Esophagus mucosa (tissue), 1 donor: ENCODE measurements at regions not wholly inside any gene's neighbourhood (a gene's known extent, or its start where the extent isn't known, plus 50 kb on each side); places are given as distances from the start of the nearest gene placed in this dataset.
"Not testable (repeated sequence)": the region's sequence is repeated elsewhere in the genome, so short reads cannot be mapped to it uniquely, and the experiment has no call there.

Source experiments
- ATAC-seq: fragments of 200-7000 bp; cut with Tn5 transposase; one replicate; pipeline ENCODE4 v1.9.1; 2020
- donor health status: DM: yes; HTN: yes; CAD: no.

GRCh38 chr5:53276825-53277224 is 167.3 kb upstream of the MOCS2 start:
- no peak for ATAC-seq

- ATAC-seq = no peak
Measured at GRCh38 chr5:53277491-53277890, 167.9 kb upstream of the MOCS2 start.

DNA sequence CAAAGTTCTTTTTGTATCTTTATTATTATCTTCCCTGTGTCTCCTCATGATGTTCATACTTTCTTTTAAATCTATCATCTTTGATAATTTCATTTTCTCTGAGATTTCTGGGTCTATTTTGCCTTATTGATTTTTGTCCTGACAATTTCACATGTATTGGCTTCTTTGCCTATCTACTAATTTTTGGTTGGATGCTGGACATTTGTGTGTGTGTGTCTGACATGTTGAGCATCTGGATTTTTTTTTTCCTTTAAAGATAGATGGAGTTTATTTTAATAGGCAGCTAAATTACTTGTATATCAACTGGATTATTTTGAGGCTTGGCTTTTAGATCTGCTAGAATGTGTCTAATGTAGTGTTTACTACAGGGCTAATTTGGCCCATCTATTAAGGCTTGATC is 178.0 kb upstream of the MOCS2 start:
- ATAC-seq = no peak

GRCh38 chr5:53288511-53288910 is 179.0 kb upstream of the MOCS2 start:
- ATAC-seq = peak; percentile 89

DNA sequence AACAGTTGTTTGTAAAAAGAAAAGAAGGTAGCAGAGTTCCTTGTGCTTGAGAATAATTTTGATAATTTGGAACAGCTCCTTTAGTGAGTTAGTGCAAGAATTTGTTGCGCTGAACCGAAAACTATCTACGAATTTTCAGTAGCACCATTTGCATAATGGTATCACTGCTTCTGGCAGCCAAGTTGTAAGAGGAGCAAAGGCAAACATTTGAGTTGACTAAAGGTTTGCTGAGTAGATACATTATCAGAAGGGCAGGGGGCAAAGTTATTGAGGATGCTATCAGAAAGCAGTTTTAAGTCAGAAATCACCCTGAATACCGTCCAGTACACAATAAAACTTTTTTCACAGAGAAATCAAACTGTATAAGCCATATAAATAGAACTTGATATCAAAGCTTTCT is 181.5 kb upstream of the MOCS2 start:
- no peak for ATAC-seq

GRCh38 chr5:53291528-53291927 is 182.0 kb upstream of the MOCS2 start:
- peak; percentile 38 for ATAC-seq

- no peak for ATAC-seq
Measured at GRCh38 chr5:53298841-53299240, 181.6 kb upstream of the FST start.

GRCh38 chr5:53302529-53302928 is 177.9 kb upstream of the FST start:
- no peak for ATAC-seq

DNA sequence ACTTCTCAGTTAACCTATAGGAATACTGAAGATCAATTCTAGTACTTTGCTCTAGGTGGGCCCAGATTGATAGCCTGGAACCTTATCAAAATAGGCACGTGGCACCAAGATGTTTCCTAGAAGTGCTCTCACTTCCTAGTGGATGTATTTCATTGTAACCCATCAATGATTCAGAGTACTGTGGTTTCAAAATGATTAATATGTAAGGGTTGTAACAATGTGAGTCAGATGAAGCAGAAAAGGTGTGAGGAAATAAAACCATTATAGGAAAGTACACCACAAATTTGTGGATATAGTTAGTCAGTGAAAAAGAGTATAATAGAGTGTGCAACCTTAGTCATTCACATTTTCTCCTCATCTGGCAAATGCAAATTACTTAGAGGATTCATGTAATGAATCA is 177.3 kb upstream of the FST start:
- peak; percentile 100 for ATAC-seq

DNA sequence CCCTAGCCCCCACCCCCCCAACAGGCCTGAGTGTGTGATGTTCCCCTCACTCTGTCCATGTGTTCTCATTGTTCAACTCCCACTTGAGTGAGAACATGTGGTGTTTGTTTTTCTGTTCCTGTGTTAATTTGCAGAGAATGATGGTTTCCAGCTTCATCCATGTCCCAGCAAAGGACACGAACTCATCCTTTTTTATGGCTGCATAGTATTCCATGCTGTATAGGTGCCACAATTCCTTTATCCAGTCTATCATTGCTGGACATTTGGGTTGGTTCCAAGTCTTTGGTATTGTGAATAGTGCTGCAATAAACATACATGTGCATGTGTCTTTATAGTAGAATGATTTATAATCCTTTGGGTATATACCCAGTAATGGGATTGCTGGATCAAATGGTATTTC is 175.1 kb upstream of the FST start:
- ATAC-seq = not testable (repeated sequence)

DNA sequence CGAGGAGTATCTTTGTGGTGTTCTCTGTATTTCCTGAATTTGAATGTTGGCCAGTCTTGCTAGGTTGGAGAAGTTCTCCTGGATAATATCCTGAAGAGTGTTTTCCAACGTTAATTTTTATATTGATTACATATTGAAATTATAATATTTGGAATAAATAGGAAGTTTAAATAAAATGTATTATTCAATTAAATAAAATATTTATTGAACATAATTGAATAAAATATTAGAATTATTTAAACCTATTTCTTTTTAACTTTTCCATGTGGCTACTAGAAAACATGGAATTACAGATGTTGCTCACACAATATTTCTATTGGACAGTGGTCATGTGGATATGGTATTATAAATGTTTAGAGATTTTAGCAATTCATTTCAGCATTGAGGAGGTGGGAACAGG is 170.8 kb upstream of the FST start:
- ATAC-seq = no peak

GRCh38 chr5:53311681-53312080 is 168.7 kb upstream of the FST start:
- ATAC-seq = no peak

GRCh38 chr5:53313145-53313544 is 167.3 kb upstream of the FST start:
- no peak for ATAC-seq

DNA sequence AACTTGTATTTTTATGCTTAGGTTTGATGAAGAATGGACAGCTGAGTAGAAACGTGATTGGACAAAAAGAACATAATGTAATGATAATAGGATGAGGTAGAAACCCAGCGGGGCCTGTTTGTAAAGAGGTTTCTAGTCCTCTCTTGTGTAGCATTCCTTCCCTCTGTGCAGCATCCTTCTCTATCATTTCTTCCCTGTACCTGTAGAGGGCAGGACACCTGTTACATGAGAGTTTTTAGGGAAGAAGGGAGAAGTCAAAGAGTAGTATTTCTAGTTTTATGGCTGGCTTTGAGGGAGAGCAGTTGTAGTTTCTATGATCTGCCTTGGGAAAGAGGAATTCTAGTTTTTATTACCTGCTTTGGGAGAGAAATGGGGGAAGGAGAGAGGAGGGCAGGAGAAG is 162.1 kb upstream of the FST start:
- peak; percentile 41 for ATAC-seq

GRCh38 chr5:53319315-53319714 is 161.1 kb upstream of the FST start:
- peak; percentile 88 for ATAC-seq

GRCh38 chr5:53321073-53321472 is 159.4 kb upstream of the FST start:
- no peak for ATAC-seq

GRCh38 chr5:53321721-53322120 is 158.7 kb upstream of the FST start:
- no peak for ATAC-seq

DNA sequence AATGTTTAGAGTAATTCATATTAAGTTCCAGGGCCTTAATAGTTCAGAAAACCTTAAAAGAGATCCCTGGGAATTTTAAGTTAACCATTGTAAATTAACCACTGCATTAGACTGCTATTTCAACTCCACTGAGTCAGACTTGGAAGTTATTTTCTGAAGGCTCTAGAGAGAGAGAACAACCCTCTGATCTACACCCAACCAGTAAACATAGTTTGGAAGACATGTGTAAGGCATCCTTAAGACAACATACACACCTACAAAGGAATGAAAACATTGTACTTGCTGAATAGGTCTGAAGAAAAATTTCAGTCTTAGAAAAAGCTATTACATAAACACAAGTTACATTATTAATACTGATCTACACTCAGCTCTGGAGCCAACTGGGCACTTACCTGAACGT is 158.2 kb upstream of the FST start:
- ATAC-seq = no peak

- ATAC-seq = peak; percentile 10
Measured at GRCh38 chr5:53323511-53323910, 156.9 kb upstream of the FST start.

- peak; percentile 86 for ATAC-seq
Measured at GRCh38 chr5:53323943-53324642, 156.3 kb upstream of the FST start.

DNA sequence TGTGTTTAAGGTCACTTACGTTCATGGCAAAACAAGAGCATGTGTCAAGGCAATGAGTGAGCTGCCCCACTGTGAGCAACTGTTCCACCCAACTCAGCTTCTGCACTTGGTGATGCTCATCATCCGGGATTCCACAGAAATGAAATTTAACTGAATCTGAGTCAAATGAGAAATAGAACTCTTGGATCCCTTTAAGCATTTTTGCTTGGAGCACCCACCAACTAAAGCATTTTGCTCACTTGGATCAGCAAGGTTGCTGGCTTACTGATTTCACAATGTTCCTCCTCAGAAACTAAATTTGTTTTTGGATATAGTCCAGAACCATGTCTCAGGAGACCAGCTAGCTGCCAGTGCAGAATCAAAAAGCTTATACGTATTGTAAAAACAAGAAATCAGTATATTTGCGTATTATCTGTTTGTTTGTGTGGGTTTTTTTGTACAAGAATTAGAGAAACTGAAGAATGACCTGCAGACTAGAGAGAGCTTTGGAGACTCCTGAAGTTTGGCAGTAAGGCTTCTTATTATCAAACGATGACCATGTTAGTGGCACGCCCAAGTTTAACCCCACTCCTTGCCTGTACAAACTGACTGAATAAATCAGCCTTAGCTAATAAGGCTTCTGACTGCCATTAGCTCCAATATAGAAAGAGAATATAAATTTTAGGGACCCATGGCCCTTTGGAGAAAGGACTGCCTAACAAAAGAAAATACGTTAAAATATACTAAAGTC is 153.8 kb upstream of the FST start:
- no peak for ATAC-seq

DNA sequence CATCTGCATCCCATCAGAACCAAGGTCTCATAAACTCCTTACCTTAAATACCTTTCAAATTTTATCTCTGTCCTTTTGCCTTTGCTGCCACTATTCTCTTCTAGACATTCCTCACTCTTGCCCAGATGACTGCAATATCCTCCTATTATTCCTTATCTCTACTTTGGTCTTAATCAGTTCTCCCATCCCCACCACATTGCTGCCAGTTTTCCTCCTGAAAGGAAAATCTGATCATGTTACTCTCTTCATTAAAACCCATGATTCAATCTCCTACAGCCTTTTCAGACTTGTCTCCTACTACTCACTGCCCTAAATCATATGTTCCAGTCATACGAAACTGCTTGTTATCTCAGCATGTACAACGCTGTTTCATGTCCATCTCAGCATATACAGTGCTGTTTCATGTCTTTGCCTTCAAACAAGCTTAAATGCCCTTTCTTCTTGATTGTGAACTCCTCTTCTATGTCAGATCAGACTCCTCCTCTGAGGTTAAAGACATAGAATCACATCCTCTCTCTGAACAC is 152.6 kb upstream of the FST start:
- ATAC-seq = no peak

- no peak for ATAC-seq
Measured at GRCh38 chr5:53330491-53330890, 149.9 kb upstream of the FST start.

GRCh38 chr5:53331463-53331862 is 149.0 kb upstream of the FST start:
- peak; percentile 77 for ATAC-seq
